HFF-Myc (cell line): ENCODE measurements at regions not wholly inside any gene's neighbourhood (a gene's known extent, or its start where the extent isn't known, plus 50 kb on each side); places are given as distances from the start of the nearest gene placed in this dataset.

ENCODE experiments used
- DNase-seq: peaks from one replicate; pipeline ENCODE4 v3.0.0-alpha.2; 2011; ENCODE audit warnings: low read depth; ENCODE audit errors: extremely low read depth
- H3K4me3 ChIP-seq: replicated peaks from 2 replicates; pipeline ENCODE4 v1.5.1; 2011; ENCODE audit warnings: low read depth, mild to moderate bottlenecking, control low read depth, low read length
- CTCF ChIP-seq: IDR thresholded peaks from 2 replicates; pipeline ENCODE4 v1.5.1; 2012; ENCODE audit warnings: mild to moderate bottlenecking, low read depth, low read length, control low read depth; ENCODE audit errors: missing control alignments

GRCh38 chr18:55047546-55047945 is 88.3 kb upstream of the CCDC68 start:
- no peak for TF ChIP-seq CTCF
- no peak overlapping the region for H3K4me3 ChIP-seq

GRCh38 chr18:55041366-55041765 is 82.1 kb upstream of the CCDC68 start:
- DNase-seq, result no peak
- TF ChIP-seq CTCF, result no peak
- H3K4me3 ChIP-seq, result no peak overlapping the region

More at GRCh38 chr18:55047546-55047945, 88.3 kb upstream of the CCDC68 start:
- DNase-seq, result no peak

- H3K4me3 ChIP-seq, result no peak overlapping the region
- TF ChIP-seq CTCF, result no peak
- no peak for DNase-seq
Measured at GRCh38 chr18:55038162-55038561, 78.9 kb upstream of the CCDC68 start.

GRCh38 chr18:55034742-55035141 is 75.5 kb upstream of the CCDC68 start:
- DNase-seq, result no peak
- TF ChIP-seq CTCF, result no peak

GRCh38 chr18:55031979-55032378 is 72.7 kb upstream of the CCDC68 start:
- DNase-seq, result no peak
- H3K4me3 ChIP-seq, result no peak overlapping the region
- no peak for TF ChIP-seq CTCF

More at GRCh38 chr18:55034742-55035141, 75.5 kb upstream of the CCDC68 start:
- no peak overlapping the region for H3K4me3 ChIP-seq

GRCh38 chr18:55031576-55031975 is 72.3 kb upstream of the CCDC68 start:
- no peak for TF ChIP-seq CTCF

GRCh38 chr18:55031164-55031563 is 71.9 kb upstream of the CCDC68 start:
- TF ChIP-seq CTCF, result no peak
- H3K4me3 ChIP-seq, result no peak overlapping the region
- DNase-seq, result no peak

More at GRCh38 chr18:55031576-55031975, 72.3 kb upstream of the CCDC68 start:
- H3K4me3 ChIP-seq, result no peak overlapping the region
- no peak for DNase-seq
